IPS-15b (cell line): ENCODE measurements at regions not wholly inside any gene's neighbourhood (a gene's known extent, or its start where the extent isn't known, plus 50 kb on each side); places are given as distances from the start of the nearest gene placed in this dataset.

Experiments used
- H3K27me3 ChIP-seq: one replicate; pipeline ENCODE4 v1.6.1; 2013; ENCODE audit warnings: low read length; ENCODE audit not compliant: control insufficient read depth, insufficient read depth
- H3K36me3 ChIP-seq: one replicate; pipeline ENCODE4 v1.6.1; 2013; ENCODE audit warnings: low read length; ENCODE audit not compliant: control insufficient read depth, insufficient read depth
- H3K4me1 ChIP-seq: one replicate; pipeline ENCODE4 v1.6.1; 2013; ENCODE audit warnings: mild to moderate bottlenecking, low read length; ENCODE audit not compliant: control insufficient read depth, insufficient read depth
- H3K4me3 ChIP-seq: one replicate; pipeline ENCODE4 v1.5.1; 2013; ENCODE audit warnings: low read depth, low read length
- H3K9ac ChIP-seq: one replicate; pipeline ENCODE4 v1.6.1; 2013; ENCODE audit warnings: low read depth, mild to moderate bottlenecking, low read length
- H3K9me3 ChIP-seq: one replicate; pipeline ENCODE4 v1.6.1; 2013; ENCODE audit warnings: mild to moderate bottlenecking, low read length; ENCODE audit not compliant: control insufficient read depth, insufficient read depth

- no peaks in the 10 kb centered on the region for H3K27me3 ChIP-seq
- H3K9ac ChIP-seq, result no peak overlapping the region
- no peak overlapping the region for H3K4me3 ChIP-seq
- no peaks in the 10 kb centered on the region for H3K4me1 ChIP-seq
- H3K9me3 ChIP-seq, result no peaks in the 10 kb centered on the region
- H3K36me3 ChIP-seq, result no peaks in the 10 kb centered on the region
These were observed 1469.8 kb downstream of the EFNA5 start for GRCh38 chr5:106200971-106201370.

GRCh38 chr5:106195679-106196474 is 1474.9 kb downstream of the EFNA5 start:
- H3K4me3 ChIP-seq, result no peak overlapping the region
- no peaks in the 10 kb centered on the region for H3K36me3 ChIP-seq

GRCh38 chr5:106189121-106189809 is 1481.5 kb downstream of the EFNA5 start:
- Histone ChIP-seq H3K9ac (no peak overlapping the region), H3K9me3 (no peaks in the 10 kb centered on the region), H3K4me3 (no peak overlapping the region), H3K36me3 (no peaks in the 10 kb centered on the region), H3K27me3 (no peaks in the 10 kb centered on the region), H3K4me1 (no peaks in the 10 kb centered on the region)

More at GRCh38 chr5:106195679-106196474, 1474.9 kb downstream of the EFNA5 start:
- no peaks in the 10 kb centered on the region for H3K4me1 ChIP-seq
- H3K9me3 ChIP-seq, result no peaks in the 10 kb centered on the region
- no peak overlapping the region for H3K9ac ChIP-seq
- no peaks in the 10 kb centered on the region for H3K27me3 ChIP-seq

DNA sequence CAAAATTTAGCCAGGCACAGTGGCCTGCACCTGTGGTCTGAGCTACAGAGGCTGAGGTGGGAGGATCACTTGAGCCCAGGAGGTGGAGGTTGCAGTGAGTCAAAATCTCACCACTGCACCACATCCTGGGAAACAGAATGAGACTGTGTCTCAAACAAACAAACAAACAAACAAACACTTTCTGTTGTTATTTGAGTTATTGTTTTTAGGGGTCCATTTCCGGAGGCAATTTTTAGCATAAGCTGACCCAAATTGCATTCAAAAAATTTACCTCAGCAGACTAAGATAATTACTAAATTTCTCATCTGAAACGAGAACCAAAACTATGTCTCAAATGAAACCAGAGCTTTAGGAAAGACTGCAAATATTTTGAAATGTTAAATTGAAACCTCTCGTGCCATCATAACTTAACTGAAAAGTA is 1485.1 kb downstream of the EFNA5 start:
- no peak overlapping the region for H3K4me3 ChIP-seq

GRCh38 chr5:106174903-106175302 is 1495.8 kb downstream of the EFNA5 start:
- Histone ChIP-seq H3K4me1 (no peaks in the 10 kb centered on the region), H3K9me3 (no peaks in the 10 kb centered on the region), H3K4me3 (no peak overlapping the region), H3K27me3 (no peaks in the 10 kb centered on the region), H3K9ac (no peak overlapping the region), H3K36me3 (no peaks in the 10 kb centered on the region)

More for the DNA sequence above, 1485.1 kb downstream of the EFNA5 start:
- Histone ChIP-seq H3K27me3 (no peaks in the 10 kb centered on the region), H3K36me3 (no peaks in the 10 kb centered on the region), H3K4me1 (no peaks in the 10 kb centered on the region), H3K9me3 (no peaks in the 10 kb centered on the region), H3K9ac (no peak overlapping the region)

DNA sequence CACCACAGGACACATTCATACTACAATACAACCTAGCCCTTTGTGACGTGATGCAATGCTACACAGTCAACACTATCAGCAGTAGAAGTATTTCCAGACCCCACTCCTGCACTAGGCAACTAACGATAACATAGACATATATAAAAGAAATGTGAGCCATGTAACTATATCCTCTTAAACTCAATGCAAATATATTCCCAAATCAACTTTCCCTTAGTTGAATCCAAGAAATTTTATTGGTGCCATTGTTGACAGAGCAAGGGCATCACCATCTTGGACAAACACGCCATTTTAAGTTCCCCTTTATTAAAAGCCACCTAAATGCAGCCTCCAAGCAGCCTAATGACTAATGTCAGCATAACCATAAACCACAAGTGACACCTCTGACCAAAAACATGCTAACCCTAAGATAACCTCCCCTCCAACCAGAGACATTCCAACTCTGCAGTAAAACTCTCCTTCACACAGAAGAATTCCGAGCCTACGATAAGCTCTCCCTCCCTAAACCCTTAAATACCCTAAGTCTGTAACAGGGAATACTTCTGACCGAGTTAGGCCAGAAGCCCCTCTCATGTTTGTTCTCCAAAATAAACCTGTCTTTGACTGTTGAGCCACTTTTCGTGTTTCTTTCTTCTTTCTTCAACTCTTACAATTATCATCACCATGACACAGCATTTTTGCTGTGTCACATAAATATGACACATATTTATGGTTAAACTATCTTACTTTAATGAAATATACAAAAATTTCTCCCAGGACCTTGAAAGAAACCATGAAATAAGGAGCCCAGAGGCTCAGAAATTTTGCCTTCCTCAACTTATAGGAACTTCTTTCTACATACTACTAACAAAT is 1497.8 kb downstream of the EFNA5 start:
- H3K9ac ChIP-seq, result no peak overlapping the region
- H3K9me3 ChIP-seq, result no peaks in the 10 kb centered on the region
- H3K4me3 ChIP-seq, result no peak overlapping the region
- no peaks in the 10 kb centered on the region for H3K27me3 ChIP-seq
- no peaks in the 10 kb centered on the region for H3K36me3 ChIP-seq
- no peaks in the 10 kb centered on the region for H3K4me1 ChIP-seq

GRCh38 chr5:106171708-106172107 is 1499.0 kb downstream of the EFNA5 start:
- H3K36me3 ChIP-seq, result no peaks in the 10 kb centered on the region
- no peak overlapping the region for H3K9ac ChIP-seq
- H3K4me3 ChIP-seq, result no peak overlapping the region
- no peaks in the 10 kb centered on the region for H3K9me3 ChIP-seq
- H3K4me1 ChIP-seq, result no peaks in the 10 kb centered on the region
- H3K27me3 ChIP-seq, result no peaks in the 10 kb centered on the region

- H3K4me1 ChIP-seq, result no peaks in the 10 kb centered on the region
These were observed 1499.6 kb downstream of the EFNA5 start for GRCh38 chr5:106171132-106171531.

DNA sequence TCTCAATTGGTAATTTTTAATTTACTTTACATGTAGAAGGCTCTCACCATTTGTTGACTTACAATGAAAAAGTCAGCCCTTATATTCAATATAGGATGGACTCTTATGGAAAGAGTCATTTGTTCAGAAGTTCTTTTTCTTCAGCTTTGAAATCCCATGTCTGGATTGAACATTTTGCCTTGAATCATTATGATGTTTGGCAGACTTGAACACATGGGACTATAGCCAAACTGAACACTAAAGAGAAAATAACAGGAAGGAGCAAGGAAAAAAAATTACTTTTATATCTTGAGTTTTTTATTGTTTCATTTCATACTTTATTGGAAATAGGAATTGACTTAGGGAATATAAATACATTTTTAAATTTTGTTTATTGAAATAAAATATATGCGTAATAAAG is 1503.0 kb downstream of the EFNA5 start:
- no peaks in the 10 kb centered on the region for H3K36me3 ChIP-seq
- H3K27me3 ChIP-seq, result no peaks in the 10 kb centered on the region
- H3K4me1 ChIP-seq, result no peaks in the 10 kb centered on the region
- H3K9ac ChIP-seq, result no peak overlapping the region
- no peak overlapping the region for H3K4me3 ChIP-seq
- no peaks in the 10 kb centered on the region for H3K9me3 ChIP-seq

More at GRCh38 chr5:106171132-106171531, 1499.6 kb downstream of the EFNA5 start:
- Histone ChIP-seq H3K4me3 (no peak overlapping the region), H3K9me3 (no peaks in the 10 kb centered on the region), H3K9ac (no peak overlapping the region), H3K27me3 (no peaks in the 10 kb centered on the region), H3K36me3 (no peaks in the 10 kb centered on the region)

DNA sequence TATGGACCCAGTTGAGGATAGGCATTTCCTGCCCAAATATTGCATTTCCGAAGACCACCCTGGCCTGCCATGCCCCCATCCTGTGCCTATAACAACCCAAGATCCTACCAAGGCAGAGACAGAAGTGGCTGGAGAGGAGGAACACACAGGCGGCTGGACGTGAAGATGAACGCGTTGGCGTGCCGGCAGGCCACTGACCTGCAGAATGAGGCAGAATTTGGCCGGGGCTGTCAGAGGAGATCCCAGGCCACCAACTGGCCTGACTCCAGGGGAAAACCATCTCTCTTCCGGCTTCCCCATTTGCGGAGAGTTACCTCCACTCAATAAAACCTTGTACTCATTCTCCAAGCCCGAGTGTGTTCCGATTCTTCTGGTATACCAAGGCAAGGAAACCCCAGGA is 1507.5 kb downstream of the EFNA5 start:
- no peak overlapping the region for H3K9ac ChIP-seq
- no peak overlapping the region for H3K4me3 ChIP-seq
- H3K36me3 ChIP-seq, result no peaks in the 10 kb centered on the region
- H3K27me3 ChIP-seq, result no peaks in the 10 kb centered on the region
- H3K9me3 ChIP-seq, result no peaks in the 10 kb centered on the region
- no peaks in the 10 kb centered on the region for H3K4me1 ChIP-seq

- Histone ChIP-seq H3K4me3 (no peak overlapping the region), H3K9me3 (no peaks in the 10 kb centered on the region), H3K36me3 (no peaks in the 10 kb centered on the region), H3K4me1 (no peaks in the 10 kb centered on the region), H3K9ac (no peak overlapping the region), H3K27me3 (no peaks in the 10 kb centered on the region)
These were observed 1511.1 kb downstream of the EFNA5 start for GRCh38 chr5:106159616-106160015.
